ENCODE measurements at regions not wholly inside any gene's neighbourhood (a gene's known extent, or its start where the extent isn't known, plus 50 kb on each side); places are given as distances from the start of the nearest gene placed in this dataset.

DNA sequence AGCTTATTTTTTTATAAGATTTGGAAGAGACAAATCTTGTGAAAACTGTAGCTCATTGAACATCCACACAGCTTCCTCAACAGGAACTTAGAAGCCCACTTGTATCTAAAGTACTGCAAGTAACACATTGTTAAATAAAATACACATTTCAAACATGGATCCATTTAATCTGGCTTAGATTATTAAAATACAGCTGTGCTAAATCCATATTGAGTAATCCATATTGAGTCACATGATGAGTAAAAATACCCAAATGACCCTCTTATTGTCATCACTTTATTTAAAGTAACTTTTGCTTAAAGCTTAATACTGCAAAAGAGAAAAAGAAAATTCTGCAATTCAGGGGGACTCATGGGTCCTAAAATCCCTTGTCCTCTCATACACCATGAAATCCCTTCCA, 133.3 kb downstream of the OSR1 start:
- Histone ChIP-seq H2AFZ (ENCODE audit: low read depth, low read length) (no peak overlapping the region), H4K20me1 (ENCODE audit: insufficient read depth, low read length) (no peaks in the 10 kb centered on the region), H3K4me3 (ENCODE audit: low read length) (no peak overlapping the region), H3K36me3 (replicated peaks; ENCODE audit: low read depth, low read length) (no peaks in the 10 kb centered on the region), H3K4me1 (ENCODE audit: low read length) (no peaks in the 10 kb centered on the region), H3K79me2 (ENCODE audit: low read length) (no peaks in the 10 kb centered on the region), H3K27me3 (ENCODE audit: low read depth, low read length) (peaks cover 5% of the 10 kb centered on the region; the same call in 1 of the 2 replicates), H3K4me2 (ENCODE audit: low read length) (no peak overlapping the region), H3K27ac (ENCODE audit: low read length) (no peak overlapping the region), H3K9me3 (ENCODE audit: insufficient read depth, low read length) (no peaks in the 10 kb centered on the region), H3K9ac (ENCODE audit: low read length) (no peak overlapping the region)
- no peak for TF ChIP-seq CTCF (IDR thresholded peaks at IDR 0.05; ENCODE audit: low read depth, low read length)
- TF ChIP-seq EZH2phosphoT487 (IDR thresholded peaks at IDR 0.05; ENCODE audit: low read depth) = no peak

- Histone ChIP-seq H3K4me2 (ENCODE audit: low read length) (no peak overlapping the region), H3K4me3 (ENCODE audit: low read length) (no peak overlapping the region), H3K4me1 (ENCODE audit: low read length) (no peaks in the 10 kb centered on the region)
These were observed 133.9 kb downstream of the OSR1 start for GRCh38 chr2:19224486-19224885.

DNA sequence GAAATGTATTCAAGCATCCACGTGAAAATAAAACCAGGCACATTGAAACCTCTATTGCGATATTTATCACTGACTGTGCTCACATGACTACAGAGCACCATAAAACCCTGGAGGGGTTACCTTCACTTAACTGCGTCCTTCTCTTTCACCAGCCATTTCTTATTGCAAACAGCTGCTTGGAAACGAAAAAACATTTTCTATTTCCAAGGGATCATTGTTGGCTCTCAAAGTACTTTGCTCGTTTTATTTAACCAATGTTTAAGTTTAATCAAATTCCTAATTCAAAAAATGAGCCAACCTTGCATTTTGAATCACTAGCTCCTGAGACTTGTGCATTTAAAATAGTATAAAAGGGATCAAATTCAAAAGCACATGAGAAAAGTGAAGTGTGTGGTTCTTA, 134.4 kb downstream of the OSR1 start:
- no peak for TF ChIP-seq CTCF (IDR thresholded peaks at IDR 0.05; ENCODE audit: low read depth, low read length)
- TF ChIP-seq EZH2phosphoT487 (IDR thresholded peaks at IDR 0.05; ENCODE audit: low read depth) = no peak

More at GRCh38 chr2:19224486-19224885, 133.9 kb downstream of the OSR1 start:
- Histone ChIP-seq H3K79me2 (ENCODE audit: low read length) (no peaks in the 10 kb centered on the region), H3K9ac (ENCODE audit: low read length) (no peak overlapping the region), H2AFZ (ENCODE audit: low read depth, low read length) (no peak overlapping the region), H3K27me3 (ENCODE audit: low read depth, low read length) (peaks cover 5% of the 10 kb centered on the region; the same call in 1 of the 2 replicates), H3K27ac (ENCODE audit: low read length) (no peak overlapping the region), H4K20me1 (ENCODE audit: insufficient read depth, low read length) (no peaks in the 10 kb centered on the region), H3K36me3 (replicated peaks; ENCODE audit: low read depth, low read length) (no peaks in the 10 kb centered on the region), H3K9me3 (ENCODE audit: insufficient read depth, low read length) (no peaks in the 10 kb centered on the region)
- TF ChIP-seq EZH2phosphoT487 (IDR thresholded peaks at IDR 0.05; ENCODE audit: low read depth) (no peak), CTCF (IDR thresholded peaks at IDR 0.05; ENCODE audit: low read depth, low read length) (no peak)

GRCh38 chr2:19219060-19219459, 139.4 kb downstream of the OSR1 start:
- Histone ChIP-seq H3K27ac (ENCODE audit: low read length) (no peak overlapping the region), H3K9ac (ENCODE audit: low read length) (no peak overlapping the region), H3K4me3 (ENCODE audit: low read length) (no peak overlapping the region), H3K36me3 (replicated peaks; ENCODE audit: low read depth, low read length) (no peaks in the 10 kb centered on the region), H2AFZ (ENCODE audit: low read depth, low read length) (no peak overlapping the region), H4K20me1 (ENCODE audit: insufficient read depth, low read length) (no peaks in the 10 kb centered on the region), H3K4me2 (ENCODE audit: low read length) (no peak overlapping the region), H3K9me3 (ENCODE audit: insufficient read depth, low read length) (no peaks in the 10 kb centered on the region), H3K79me2 (ENCODE audit: low read length) (no peaks in the 10 kb centered on the region), H3K27me3 (ENCODE audit: low read depth, low read length) (no peaks in the 10 kb centered on the region), H3K4me1 (ENCODE audit: low read length) (no peaks in the 10 kb centered on the region)
- no peak for TF ChIP-seq EZH2phosphoT487 (IDR thresholded peaks at IDR 0.05; ENCODE audit: low read depth)
- TF ChIP-seq CTCF (IDR thresholded peaks at IDR 0.05; ENCODE audit: low read depth, low read length) = no peak

More for the DNA sequence above, 134.4 kb downstream of the OSR1 start:
- Histone ChIP-seq H3K4me2 (ENCODE audit: low read length) (no peak overlapping the region), H3K27ac (ENCODE audit: low read length) (no peak overlapping the region), H3K9ac (ENCODE audit: low read length) (no peak overlapping the region), H3K9me3 (ENCODE audit: insufficient read depth, low read length) (no peaks in the 10 kb centered on the region), H3K36me3 (replicated peaks; ENCODE audit: low read depth, low read length) (no peaks in the 10 kb centered on the region), H3K4me3 (ENCODE audit: low read length) (no peak overlapping the region), H2AFZ (ENCODE audit: low read depth, low read length) (no peak overlapping the region), H3K79me2 (ENCODE audit: low read length) (no peaks in the 10 kb centered on the region), H3K4me1 (ENCODE audit: low read length) (no peaks in the 10 kb centered on the region), H4K20me1 (ENCODE audit: insufficient read depth, low read length) (no peaks in the 10 kb centered on the region), H3K27me3 (ENCODE audit: low read depth, low read length) (peaks cover 5% of the 10 kb centered on the region; the same call in 1 of the 2 replicates)
